ENCODE measurements at regions not wholly inside any gene's neighbourhood (a gene's known extent, or its start where the extent isn't known, plus 50 kb on each side); places are given as distances from the start of the nearest gene placed in this dataset.

- TF ChIP-seq YY1 (IDR thresholded peaks at IDR 0.05; ENCODE audit: low read depth) (no peak), TEAD4 (IDR thresholded peaks at IDR 0.05) (no peak), CEBPB (IDR thresholded peaks at IDR 0.05) (no peak), USF1 (IDR thresholded peaks at IDR 0.05) (no peak), ZBTB7A (IDR thresholded peaks at IDR 0.05; ENCODE audit: low read depth) (no peak), EGR1 (IDR thresholded peaks at IDR 0.05) (no peak), RAD21 (IDR thresholded peaks at IDR 0.05; ENCODE audit: low read depth) (no peak), EP300 (IDR thresholded peaks at IDR 0.05; ENCODE audit: borderline replicate concordance) (no peak), REST (IDR thresholded peaks at IDR 0.05; ENCODE audit: low read depth) (no peak), CREB1 (IDR thresholded peaks at IDR 0.05; ENCODE audit: low read depth) (no peak), TAF1 (IDR thresholded peaks at IDR 0.05; ENCODE audit: low read depth) (no peak), TCF12 (IDR thresholded peaks at IDR 0.05; ENCODE audit: low read depth) (no peak)
Measured at GRCh38 chr17:45700171-45701090, 83.7 kb upstream of the CRHR1 start.

- TF ChIP-seq REST (IDR thresholded peaks at IDR 0.05; ENCODE audit: low read depth) (peak; percentile 92), CEBPB (IDR thresholded peaks at IDR 0.05) (no peak), NFIC (IDR thresholded peaks at IDR 0.05) (no peak), TAF1 (IDR thresholded peaks at IDR 0.05; ENCODE audit: low read depth) (no peak), YY1 (IDR thresholded peaks at IDR 0.05; ENCODE audit: low read depth) (no peak), MAX (IDR thresholded peaks at IDR 0.05) (no peak), USF1 (IDR thresholded peaks at IDR 0.05) (no peak), TCF12 (IDR thresholded peaks at IDR 0.05; ENCODE audit: low read depth) (no peak)
Measured at GRCh38 chr17:45702666-45703266, 81.4 kb upstream of the CRHR1 start.

- TF ChIP-seq NFIC (IDR thresholded peaks at IDR 0.05) = no peak
- no peak for TF ChIP-seq USF1 (IDR thresholded peaks at IDR 0.05)
Measured at GRCh38 chr17:45703348-45703747, 80.8 kb upstream of the CRHR1 start.

GRCh38 chr17:45703806-45704205, 80.3 kb upstream of the CRHR1 start:
- TF ChIP-seq REST (IDR thresholded peaks at IDR 0.05; ENCODE audit: low read depth) (no peak), TCF12 (IDR thresholded peaks at IDR 0.05; ENCODE audit: low read depth) (no peak), USF1 (IDR thresholded peaks at IDR 0.05) (no peak), FOXM1 (IDR thresholded peaks at IDR 0.05; ENCODE audit: borderline replicate concordance, low read depth) (no peak), EGR1 (IDR thresholded peaks at IDR 0.05) (no peak), CEBPB (IDR thresholded peaks at IDR 0.05) (no peak), YY1 (IDR thresholded peaks at IDR 0.05; ENCODE audit: low read depth) (no peak), CREB1 (IDR thresholded peaks at IDR 0.05; ENCODE audit: low read depth) (no peak), EP300 (IDR thresholded peaks at IDR 0.05; ENCODE audit: borderline replicate concordance) (no peak), ZBTB7A (IDR thresholded peaks at IDR 0.05; ENCODE audit: low read depth) (no peak), TEAD4 (IDR thresholded peaks at IDR 0.05) (no peak), RAD21 (IDR thresholded peaks at IDR 0.05; ENCODE audit: low read depth) (no peak), MAX (IDR thresholded peaks at IDR 0.05) (no peak), TAF1 (IDR thresholded peaks at IDR 0.05; ENCODE audit: low read depth) (no peak), NFIC (IDR thresholded peaks at IDR 0.05) (no peak)
